Activated CD8-positive, alpha-beta memory T cell treated with anti-CD3 and anti-CD28 coated beads, Interleukin-2, amount 50 U/mL, for 48 hours (primary cell): ENCODE measurements at regions not wholly inside any gene's neighbourhood (a gene's known extent, or its start where the extent isn't known, plus 50 kb on each side); places are given as distances from the start of the nearest gene placed in this dataset.
"Not testable (repeated sequence)": the region's sequence is repeated elsewhere in the genome, so short reads cannot be mapped to it uniquely, and the experiment has no call there.

Source experiments
- DNase-seq: peaks from one replicate; pipeline ENCODE4 v3.0.0-alpha.2; 2020

DNA sequence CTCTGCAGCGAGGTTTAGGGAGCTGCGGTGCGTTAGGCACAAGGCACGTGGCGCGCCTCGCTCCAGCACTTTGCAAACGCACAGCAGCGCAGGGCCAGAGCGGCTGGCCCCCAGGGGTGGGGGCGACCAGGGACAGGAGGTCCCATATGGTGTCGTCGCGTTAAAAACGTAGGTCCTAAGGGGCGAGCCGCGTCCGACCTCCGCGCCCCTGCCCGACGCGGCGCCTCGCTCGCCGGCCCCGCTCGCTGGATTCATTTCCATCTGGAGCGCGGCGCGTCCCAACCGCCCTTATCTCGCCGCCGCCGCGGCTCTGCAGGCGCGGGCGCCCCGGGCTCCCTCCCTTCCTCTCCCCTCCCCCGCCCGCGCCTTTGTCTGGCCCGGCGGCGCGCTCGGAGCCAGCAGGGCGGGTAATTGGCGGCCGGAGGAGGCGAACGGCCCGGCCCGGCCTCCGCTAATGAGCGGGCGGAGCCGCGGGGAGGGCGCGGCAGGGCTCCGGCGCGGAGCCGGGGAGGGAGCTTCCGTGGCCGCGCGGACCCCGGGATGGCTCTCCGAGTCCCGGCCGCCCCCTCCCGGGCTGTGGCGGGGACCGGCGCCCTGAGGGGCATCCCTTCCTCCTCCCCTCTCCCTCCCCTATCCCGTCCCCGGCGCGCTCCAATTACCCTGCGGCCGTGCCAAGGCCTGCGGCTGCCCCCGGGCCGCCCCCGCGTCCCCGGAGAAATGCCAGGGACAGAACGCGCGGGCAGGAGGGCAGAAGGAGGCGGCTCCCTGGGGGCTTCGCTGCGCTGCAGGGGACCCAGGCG lies 409.0 kb downstream of the BCOR start:
- DNase-seq = peak; percentile 54

DNA sequence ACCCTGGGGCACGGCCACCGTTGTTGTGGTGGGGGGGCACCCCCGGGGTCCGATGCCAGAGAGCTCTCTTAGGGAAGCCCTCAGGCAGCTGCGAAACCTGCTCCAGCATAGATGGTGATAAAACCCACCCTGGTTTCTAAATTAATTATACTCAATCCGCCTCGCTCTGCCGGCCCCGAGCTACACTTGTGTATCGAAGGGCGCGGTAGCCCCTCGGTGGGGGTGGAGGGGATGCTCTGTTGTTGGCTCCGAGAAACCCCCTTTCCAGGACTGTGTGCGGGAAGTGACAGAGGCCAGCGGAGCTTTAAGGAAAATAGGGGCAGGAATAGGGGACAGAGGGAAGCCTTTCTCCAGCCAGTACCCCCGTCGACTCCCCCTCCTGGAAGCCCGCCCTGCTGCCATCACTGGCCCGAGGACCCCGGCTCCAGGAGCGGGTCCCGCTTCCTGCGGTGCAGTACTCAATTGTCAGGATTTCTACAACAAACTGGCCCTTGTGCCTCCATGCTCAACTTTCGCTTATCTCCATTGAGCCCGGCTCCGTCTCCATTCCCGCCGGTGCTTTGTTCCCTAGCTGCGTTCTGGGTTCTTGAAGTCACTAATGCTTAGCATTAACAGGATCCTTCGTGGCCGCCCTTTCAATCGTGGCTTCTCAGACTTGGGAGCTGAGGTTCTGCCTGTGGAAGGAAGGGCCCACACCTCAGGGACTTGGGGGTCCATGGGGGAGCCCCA lies 408.2 kb downstream of the BCOR start:
- DNase-seq = no peak

DNA sequence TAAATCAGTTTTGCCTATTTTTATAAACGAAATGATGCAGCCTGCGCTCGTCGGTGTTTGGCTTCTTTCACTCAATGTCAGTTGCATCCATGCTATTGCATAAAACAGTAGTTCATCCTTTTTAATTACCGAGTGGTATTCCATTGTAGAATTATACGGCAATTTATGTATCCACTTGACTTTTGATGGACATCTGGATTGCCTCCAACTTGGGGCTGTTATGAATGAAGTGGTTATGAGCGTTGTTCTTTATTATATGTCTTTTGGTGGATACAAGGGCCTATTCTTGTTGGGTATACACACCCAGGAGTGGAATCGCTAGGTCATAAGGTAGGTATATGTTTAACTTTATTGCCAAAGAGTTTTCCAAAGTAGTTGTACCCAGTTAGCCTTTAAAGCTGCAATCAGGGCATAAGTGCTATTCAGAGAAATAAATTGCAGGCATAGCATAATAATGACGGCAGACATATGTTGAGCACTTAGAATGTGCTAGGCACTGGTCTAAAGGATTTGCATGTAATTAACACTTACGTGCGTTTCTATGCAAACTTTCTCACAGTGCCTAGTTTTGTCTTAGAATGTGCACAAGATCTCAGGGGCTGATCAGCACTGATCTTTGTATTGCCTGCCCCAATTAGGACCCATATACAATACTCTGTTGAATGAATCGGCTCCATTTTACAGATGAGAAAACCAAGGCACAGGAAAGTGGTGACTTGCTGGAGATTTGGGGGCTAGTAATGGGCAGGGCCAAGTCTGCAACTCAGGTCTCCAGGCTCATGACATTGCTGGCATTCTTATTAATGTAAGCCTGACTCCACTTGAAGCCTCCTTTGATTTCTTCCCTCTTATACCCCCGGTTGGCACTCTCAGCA lies 407.0 kb downstream of the BCOR start:
- no peak for DNase-seq

GRCh38 chrX:39691724-39692123 lies 406.0 kb downstream of the BCOR start:
- DNase-seq = no peak

DNA sequence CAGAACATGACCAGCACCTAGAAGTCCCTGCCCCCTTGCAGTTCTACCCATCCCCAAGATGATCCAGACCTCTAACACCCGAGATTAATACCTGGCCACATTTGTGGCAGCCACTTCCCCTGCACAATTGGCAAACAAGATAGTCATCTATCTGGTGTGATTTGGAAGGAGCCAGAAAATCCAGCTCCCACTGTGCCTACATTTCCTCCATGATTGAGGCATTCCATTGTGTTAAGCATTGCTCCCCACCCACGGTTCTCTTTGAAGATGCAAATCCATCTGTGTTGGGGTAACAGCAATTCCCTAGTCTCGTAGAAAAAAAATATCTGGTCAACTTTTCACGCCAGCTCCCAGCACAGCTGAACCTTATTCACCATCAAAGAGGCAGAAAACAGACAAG lies 405.0 kb downstream of the BCOR start:
- DNase-seq = no peak

DNA sequence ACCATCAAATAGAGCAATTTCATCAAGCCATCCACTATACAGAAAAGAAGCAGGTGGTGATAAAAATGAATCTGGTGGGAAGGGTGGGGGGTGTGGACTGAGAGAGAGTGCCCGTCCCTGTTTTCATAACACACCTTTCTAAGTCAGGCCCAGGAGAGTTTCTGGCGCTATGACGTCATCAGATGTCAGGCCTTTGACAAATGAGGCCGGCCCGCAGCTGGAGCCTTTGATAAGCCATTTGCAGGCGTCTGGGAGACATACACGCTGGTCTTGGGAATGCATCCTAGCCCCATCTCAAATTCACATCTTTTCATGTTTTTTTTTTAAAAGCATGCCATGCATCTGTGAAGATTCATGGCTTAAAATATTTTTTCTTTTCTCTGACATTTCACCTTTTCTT lies 404.5 kb downstream of the BCOR start:
- DNase-seq = no peak

DNA sequence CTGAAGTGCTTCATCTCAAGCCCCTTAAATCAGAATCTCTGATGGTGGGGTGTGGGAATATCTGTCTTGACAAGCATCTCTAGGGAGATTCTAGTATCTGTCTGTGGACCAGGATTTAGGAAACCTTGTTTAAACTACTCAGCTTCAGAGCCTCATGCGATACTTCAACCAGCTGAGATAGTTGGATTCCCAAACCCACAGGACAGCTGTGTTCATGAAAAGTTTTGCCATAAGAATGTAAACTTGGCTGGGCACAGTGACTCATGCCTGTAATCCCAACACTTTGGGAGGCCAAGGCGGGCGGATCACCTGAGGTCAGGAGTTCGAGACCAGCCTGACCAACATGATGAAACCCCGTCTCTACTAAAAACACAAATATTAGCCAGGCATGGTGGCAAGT lies 395.1 kb downstream of the BCOR start:
- DNase-seq = not testable (repeated sequence)

GRCh38 chrX:39703307-39703706 lies 394.5 kb downstream of the BCOR start:
- DNase-seq = no peak

GRCh38 chrX:39704590-39704989 lies 393.2 kb downstream of the BCOR start:
- DNase-seq = no peak

DNA sequence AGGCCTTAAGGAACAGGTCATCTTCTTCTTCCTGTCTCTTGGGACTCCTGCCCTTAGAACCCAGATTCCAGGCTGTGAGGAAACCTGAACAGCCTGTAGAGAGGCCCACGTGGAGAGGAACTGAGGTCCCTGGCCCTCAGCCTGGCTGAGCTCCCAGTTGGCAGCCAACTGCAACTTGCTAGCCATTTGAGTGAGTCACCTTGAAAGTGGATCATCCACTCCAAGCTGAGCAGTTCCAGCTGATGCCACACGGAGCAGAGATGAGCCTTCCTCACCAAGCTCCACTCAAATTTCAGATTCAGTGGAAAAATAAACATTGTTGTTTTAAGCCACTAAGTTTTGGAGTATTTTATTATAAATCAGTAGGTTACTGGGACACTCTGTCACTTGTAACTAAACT lies 392.5 kb downstream of the BCOR start:
- DNase-seq = no peak

GRCh38 chrX:39709364-39709763 lies 388.4 kb downstream of the BCOR start:
- DNase-seq = no peak

GRCh38 chrX:39709812-39710211 lies 387.9 kb downstream of the BCOR start:
- DNase-seq = no peak

DNA sequence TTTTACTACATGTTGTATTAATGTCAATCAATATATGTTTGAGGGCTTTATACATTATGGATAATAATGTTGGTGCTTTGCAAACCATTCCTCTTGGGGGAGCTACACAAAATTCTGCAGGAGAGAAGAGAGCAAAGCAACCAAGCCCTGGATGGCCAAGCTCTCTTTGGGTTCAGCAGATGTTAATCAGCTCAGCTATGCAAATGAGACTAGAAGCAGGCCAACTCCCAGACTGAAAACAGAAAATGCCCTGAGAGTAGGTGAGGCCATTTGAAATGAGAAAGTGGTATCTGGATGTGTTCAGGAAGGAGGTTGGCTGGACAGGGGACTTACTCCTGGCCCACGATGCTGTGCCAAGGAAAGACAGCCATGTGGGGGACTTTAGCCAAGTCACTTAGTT lies 387.0 kb downstream of the BCOR start:
- no peak for DNase-seq

GRCh38 chrX:39714471-39714870 lies 383.3 kb downstream of the BCOR start:
- no peak for DNase-seq

GRCh38 chrX:39716401-39716800 lies 381.4 kb downstream of the BCOR start:
- DNase-seq = no peak

DNA sequence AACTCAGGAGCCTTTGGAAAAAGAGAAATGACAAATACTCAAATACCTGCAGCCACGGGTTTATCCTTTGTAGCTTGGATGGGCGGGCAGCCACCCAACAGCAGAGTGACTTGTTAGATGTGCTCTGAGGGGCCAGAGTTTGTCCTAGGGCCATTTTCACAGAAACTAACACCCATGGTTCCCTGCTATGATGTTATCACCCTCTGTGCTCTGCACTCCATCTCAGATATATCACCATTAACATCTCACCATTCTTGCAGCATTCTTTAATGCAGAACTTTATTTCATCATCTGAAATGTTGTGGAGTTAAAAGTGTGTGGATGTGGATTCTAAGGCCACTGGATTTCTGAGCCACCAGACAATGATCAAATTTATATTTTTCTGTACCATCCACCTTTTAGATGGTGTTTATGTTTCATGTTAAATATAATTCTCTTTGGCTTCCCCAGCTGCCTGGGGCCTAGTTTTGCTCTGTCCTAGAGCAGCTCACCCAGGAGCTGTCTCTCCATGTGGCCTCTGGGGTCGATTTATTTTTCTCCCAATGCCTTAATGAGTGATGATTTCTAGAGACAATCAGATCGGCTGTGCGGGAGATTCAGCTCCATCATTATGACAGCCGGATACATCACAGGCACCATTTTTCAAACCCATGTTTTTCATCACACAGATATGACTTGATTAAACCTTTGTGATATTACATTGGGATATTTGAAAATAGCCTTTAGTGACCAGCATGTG lies 380.8 kb downstream of the BCOR start:
- DNase-seq = no peak

DNA sequence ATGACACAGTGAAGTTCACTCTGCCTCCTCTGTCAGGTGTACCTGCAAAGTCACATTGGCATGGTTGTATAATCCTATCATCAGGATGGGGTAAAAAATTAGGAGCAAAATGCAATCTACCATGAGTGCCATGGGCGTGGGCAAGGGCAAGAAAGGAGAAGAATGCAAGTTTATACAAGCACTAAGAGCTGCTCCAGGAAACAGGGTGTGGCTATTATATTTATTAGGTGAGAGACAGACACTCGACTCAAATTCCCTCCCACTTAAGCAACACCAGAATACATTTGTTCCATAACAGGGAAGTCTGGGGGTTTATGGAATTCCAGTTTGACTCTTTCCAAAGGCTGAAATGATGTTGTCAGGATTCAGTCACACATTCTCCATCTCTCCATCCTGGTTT lies 378.8 kb downstream of the BCOR start:
- DNase-seq = no peak

- DNase-seq = no peak
Measured at GRCh38 chrX:39720945-39721344, 376.8 kb downstream of the BCOR start.

DNA sequence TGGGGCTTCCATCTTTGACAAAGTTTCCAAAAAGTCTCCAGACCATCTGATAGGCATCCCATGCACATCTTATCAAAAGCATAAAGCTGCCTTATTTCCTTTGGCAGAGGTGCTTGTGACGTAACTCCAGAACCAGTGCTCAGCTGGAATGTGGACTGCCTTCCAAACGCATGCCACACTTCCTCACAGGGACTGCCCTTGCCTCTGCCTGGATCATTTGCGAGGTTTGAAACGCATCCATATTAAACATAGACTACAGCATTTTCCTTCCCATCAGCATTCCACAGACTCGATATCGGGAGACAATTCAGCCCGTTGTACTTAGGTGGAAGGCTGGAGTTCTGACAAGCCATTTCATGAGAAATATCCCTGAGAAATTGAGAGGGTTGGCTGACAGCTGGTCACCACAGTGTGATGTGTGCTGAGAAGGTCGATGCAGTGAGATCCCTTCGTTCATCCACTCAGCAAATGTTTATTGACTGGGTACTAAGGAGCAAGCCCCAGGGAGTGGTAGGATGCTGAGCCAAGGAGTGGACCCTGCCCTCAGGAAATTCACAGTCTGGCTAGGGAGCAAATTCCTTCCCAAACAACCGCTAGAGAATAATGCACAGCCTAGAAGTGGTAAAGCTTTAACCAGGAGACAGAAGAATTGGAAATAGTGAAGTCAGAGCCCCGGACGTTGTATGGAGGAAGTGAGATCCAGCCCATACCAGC lies 376.0 kb downstream of the BCOR start:
- no peak for DNase-seq

- no peak for DNase-seq
Measured at GRCh38 chrX:39724544-39724943, 373.2 kb downstream of the BCOR start.

- no peak for DNase-seq
Measured at GRCh38 chrX:39725114-39725513, 372.6 kb downstream of the BCOR start.
